DMS153 (cell line): ENCODE measurements at regions not wholly inside any gene's neighbourhood (a gene's known extent, or its start where the extent isn't known, plus 50 kb on each side); places are given as distances from the start of the nearest gene placed in this dataset.

Experiments used
- DNase-seq: peaks from one replicate; lab custom pipeline; 2025; lab: John Stamatoyannopoulos, UW

DNA sequence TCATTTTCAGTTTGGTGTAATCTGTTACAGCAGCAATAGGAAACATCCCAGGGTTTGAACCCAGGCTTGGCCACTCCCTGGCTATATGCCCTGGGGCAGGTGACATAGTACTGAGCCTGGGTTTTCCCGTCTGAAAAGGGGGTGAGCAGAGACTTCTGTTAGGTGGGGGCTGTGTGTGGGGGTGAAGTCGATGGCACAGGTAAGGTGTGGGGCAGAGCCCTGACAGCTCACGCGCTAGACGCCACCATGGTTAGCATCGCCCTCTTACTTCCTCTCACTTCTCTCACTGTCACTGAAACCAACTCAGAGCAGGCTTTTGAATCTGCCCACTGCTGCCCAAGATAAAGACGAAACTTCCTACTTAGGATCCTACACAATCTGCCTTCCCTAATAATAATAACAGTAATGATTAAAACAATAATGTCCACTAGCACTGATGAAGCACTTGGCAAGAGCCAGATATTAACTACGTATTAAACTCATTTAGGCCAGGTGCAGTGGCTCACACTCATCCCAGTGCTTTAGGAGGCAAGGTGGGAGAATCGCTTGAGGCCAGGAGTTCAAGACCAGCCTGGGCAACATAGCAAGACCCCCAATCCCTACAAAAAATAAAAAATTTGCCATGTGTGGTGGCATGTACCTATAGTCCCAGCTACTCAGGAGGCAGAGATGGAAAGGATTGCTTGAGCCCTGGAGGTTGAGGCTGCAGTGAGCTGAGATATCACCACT is 117.9 kb upstream of the PTPN1 start:
- DNase-seq: no peak

DNA sequence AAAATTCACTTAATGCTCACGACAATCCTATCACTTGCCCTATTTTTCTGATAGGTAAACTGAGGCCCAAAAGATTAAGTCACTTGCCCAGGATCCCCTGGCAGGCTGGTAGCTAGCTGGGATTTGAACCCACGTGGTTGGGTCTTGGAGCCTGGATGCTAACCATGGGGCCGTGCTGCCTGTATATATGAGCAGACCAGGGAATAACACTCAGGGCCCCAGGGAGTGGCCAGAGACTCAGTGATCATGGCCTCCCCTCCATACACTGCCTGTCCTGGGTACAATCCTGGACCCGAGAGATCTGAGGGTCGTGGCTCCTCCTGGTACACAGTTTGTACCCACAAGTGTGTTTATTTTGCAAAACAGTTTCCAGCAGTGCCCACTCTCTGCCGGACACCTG is 116.9 kb upstream of the PTPN1 start:
- DNase-seq: no peak

DNA sequence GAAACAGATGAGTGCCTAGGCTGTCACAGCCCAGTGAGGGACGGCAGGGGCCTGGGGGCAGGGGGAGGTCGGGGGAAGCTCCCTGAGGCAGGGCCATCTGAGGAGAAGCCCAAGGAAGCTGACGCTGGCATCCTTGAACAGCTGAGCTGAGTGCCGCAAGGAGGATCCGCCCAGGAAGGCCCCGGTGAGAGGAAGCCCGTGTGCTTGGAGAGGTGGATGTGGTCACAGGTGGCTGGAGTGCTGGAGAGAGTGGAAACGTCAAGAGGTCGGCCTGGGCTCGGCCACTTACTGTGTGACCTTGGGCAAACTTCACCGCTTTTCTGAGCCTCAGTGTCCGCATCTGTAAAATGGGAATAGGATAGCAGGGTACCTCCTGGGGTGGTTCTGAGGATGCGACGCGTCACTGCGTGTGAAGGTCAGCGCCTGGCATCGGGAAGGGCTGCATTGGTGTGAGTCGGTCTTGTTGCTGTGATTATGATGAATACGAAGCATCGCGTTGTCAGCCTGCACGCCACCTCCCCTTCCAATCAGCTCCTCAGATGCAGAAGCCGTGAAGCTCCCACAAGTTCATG is 116.1 kb upstream of the PTPN1 start:
- DNase-seq: no peak

DNA sequence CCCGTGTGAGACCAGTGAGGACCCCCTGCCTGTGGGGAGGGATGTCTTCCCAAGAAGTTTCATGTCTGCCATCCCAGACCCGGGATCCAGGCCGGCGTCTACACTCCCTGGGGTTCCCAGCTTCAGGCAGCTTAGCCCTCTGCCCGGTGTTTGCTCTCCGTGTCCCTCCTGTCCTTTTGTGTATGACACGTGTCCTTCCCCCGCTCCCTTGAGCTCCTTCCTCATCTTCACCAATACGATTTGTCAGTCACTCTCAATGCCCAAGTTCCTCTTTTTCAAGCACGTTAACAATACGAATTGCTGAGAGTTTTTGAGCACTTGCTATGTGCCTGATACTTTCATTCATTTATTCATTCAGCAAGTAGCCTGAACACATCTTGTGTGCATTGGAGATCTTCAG is 115.6 kb upstream of the PTPN1 start:
- DNase-seq: no peak

DNA sequence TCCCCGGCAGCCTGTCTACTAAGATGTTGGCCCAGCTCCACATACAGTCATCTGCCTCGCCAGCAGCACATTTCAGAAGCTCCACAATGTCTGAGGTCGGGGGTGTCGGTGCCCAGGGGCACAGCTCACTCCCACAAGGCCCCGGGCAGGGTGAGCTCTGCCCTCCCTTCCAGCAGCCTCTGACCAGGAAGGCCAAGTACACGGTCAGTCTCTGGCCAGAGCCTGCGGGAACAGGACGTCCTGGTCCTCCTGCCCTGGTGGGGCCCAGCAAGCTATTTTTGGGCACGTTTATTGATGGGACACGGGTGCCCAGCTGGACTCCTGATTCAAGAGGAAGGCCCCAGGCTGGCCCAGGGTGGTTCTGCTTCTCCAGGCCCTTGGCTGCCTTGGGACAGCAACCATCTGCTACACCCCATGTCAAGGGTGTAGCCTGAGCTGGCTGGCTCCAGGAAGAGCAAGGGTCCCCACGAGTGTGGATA is 114.9 kb upstream of the PTPN1 start:
- no peak for DNase-seq

DNA sequence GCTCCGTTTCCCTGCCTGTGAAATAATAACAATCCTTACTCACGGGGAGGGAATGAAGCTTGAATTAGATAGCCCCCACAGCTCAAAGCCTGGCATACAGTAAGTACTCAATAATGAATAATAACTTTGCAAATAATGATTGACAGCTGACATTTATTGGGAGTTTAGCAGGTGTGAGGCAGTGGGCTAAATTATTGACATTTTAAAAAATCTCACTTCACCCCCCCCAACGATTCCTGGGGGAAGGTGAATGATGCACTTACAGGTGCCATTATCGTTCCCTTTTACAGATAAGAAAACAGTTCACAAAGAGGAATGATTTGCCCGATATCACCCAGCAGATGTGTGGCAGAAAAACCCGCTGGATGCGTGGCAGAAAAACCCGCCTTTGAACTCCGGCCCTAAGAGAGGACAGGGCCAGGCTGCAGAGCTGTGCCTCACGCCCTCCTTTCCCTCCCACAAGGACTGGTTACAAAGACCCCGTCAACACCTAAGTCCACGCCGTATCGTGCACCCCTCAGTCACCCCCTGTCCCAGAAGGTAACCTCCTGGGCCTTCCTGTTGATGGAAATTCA is 114.2 kb upstream of the PTPN1 start:
- no peak for DNase-seq

DNA sequence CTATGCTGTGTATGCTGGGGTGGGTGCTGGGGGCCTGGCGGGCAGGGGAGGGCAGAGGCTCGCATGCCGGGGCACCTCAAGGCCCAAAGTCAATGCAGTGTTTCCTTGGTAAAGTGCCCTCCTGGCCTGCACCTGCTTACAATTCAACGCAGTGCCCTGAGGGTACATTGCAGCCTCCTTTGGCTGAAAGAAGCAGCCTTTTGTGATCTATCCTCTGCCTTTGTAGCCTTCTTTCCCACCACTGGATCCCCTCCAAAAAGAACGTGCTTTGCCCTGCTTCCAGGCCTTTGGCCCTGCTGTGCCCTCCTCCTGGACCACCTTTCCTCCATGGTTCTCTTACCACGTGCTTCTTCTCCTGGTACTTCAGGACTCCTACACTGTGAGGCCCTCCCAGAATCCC is 113.6 kb upstream of the PTPN1 start:
- DNase-seq: no peak

DNA sequence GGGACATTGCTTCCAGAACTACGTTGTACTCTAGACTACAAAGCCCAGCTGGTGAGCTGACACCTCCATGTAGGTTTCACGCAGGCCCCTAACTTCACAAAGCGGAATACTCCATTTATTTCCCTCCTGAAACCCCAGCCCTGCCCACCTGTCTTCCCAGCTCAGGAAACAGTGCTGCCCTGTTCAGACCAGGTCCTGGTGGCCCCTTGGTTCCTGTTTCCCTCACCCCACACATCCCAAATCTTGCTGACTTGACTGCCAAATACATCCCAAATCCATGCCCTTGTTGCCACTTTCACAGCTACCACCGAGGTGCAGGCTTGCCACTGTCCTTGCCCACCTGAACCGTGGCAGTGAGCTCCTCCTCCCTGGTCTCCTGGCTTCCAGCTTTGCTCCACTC is 113.1 kb upstream of the PTPN1 start:
- no peak for DNase-seq

DNA sequence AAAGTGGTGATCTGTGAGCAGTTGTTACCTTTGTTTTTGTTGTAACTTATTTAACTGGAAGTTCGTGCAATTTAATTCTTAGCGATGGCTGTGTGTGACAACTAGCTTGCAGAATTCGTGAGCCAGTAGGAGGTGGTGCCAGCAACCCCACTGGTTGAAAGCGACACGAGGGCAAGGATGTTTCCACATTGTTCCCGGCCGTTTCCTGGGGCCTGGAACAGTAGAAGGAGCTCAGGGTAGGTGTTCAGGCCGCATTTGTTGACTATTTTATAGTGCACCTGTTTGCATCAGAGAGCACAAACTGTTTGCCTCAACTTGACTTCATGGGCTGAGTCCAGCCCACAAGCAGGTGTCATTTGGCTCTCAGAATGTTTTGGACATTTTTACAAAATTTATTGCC is 112.1 kb upstream of the PTPN1 start:
- DNase-seq: no peak

DNA sequence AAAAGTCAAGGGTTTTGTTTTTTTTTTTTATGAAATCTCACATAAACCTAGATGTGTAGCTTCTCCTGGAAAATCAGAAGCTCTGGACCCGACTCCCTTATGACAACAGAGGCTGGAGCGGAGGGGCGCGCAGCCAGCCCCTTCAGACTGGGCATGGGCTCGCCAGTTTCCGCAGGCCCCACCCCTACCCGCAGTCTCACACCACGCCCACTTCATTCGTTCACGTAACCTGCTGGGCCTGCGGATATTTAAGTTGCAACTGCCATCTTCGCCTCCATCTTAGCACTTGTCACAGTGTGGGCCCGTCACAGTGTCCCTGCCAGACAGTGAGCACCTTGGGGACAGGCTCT is 111.7 kb upstream of the PTPN1 start:
- no peak for DNase-seq

DNA sequence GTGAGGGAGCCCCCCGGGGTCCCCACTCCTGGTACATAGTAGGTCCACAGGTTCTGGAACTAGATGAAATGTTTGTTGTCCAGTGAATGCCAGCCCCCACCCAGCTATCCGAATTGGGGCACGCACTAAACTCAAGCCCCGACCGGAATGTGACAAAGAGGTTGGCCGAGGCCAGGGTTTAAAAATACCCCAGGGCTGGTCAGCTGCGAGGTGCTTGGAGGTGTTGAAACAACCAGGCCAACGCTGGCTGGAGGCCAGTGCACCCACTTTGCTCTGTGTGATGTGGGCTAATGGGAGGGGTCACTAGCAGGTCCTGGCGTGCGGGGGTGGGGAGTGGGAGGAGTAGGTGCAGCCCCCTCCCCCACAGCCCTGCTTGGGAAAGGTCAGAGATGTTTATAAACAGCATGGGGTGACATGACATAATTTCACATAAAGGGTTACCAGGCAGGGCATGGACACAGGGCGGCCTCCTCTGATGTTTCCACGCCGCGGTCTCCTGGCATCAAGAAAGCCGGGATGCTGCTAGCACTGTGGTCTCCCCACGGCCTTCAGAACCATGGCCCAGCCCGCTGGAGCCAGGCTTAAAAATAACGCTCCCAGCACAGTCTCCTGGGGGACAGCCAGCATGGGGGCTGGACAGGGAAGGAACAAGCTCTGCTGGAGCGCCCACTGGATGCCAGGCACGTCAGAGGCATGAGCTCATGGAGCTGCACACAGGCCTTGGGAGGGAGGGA is 111.2 kb upstream of the PTPN1 start:
- DNase-seq: no peak

DNA sequence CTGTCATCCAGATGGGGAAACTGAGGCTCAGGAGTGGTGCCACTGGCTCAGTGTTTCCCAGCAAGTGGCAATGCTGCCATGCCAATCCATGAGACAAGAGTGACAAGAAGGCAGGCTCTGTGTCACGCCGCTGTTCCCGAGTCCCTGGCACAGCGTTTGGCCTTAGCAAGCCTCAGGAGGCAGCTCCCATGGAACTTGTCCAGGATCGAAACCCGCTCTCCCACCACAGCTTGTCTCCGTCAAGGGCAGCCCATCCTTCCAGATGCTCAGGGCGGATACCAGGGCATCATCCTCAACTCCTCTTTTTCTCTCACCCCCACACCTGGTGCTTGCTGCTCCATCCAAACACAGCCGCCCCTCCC is 110.6 kb upstream of the PTPN1 start:
- no peak for DNase-seq

DNA sequence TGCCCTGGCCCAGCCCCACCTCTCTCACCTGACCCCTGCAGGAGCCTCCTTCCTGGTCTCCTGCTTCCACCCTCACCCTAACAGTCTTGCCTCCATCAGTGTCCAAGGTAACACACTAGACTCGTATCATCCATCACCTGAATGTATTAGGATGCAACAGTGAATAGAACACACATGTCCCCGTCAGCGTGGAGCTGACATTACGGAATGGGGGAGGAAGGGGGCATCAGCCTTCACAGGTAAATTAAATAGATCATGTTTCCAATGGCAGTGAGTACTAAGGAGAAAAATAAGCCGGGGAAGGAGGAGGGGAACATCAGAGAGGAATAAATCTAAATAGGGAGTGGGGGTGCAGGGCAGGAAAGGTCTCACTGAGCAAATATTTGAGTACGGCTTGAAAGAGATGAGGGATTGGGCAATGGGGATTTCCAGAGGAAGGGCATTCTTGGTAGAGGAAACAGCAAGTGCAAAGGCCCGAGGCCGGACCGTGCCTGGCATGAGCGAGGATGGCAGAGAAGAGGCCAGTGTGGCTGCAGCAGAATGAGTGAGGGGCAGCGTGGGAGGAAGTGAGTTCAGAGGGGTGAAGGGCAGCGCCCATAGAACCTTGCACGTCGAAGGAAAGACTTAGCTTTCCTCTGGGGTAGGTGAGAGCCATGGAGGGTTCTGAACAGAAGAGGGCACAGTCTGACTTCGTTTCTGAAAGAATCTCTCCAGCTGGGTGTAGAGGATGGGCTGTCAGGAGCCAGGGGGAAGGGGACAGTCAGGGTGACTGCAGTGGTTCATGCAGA is 110.1 kb upstream of the PTPN1 start:
- peak; percentile 51 for DNase-seq

DNA sequence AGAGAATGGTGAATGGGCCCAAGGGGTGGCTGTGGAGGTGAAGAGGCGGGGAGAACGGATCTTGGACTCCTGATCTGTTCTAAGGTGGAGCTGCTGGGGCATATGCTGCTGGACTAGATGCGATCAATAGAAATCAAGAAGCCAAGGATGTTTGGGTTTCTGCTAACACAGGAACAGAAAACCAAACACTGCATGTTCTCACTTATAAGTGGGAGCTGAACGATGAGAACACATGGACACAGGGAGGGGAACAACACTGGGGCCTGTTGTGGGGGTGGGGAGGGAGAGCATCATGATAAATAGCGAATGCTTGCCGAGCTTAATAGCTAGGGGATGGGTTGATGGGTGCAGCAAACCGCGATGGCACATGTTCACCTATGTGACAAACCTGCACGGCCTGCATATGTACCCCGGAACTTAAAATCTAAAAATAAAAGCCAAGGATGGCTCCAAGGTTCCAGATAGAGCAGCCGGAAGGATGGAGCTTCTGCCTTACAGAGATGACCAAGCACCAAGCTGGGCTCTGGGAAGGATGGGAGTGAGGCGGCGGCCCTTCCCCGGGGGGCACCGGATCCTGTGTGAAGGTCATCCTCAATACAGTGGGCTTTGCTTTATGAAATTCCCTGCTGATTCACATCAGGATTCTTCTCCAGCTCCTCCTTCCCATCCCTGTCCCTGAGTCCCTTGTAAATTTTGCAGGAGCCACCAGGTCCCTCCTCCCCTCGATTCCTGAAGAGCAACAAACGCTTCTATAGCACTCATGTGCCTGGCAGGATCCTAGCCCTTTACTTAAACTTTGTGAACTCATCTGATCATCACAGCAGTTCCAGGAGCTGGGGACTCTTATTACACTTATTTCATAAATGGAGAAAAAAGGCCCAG is 109.2 kb upstream of the PTPN1 start:
- DNase-seq: no peak

DNA sequence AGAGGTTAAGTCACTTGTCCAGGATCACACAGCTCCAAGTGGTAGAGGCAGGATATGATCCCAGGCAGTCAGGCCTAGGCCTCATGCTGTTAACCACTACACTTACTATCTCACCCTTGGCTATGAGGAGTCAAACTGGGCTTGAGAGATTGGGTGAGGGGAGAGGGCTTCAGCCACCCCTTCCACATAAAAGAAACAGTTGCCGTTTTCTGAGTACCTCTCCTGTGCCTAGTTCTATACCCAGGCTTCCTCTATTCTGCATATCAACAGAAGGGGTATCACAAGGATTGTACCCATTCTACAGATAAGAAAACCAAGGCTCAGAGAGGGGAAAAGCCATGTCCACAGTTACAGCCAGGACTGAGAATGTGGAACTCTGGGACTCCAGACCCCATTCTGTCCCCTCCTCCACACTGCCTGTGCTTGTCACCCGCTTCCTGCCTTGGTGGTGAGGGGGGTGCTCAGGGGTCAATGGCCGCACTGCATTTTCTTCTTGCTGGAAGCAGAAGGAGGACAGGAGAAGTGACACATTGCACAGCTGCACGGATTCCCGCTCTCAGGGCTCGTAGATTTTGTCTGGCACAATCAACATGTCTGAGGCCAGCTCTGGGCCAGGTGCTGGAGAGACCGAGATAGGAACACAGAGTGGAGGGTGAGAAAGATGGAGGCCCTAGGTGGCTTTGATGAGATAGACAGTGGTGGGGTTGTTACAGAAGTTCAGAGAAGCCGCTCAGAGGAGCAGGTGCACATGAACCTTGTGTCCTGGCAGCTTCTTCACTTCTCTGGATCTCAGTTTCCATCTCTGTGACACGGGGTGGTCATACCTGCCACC is 108.4 kb upstream of the PTPN1 start:
- DNase-seq: no peak

DNA sequence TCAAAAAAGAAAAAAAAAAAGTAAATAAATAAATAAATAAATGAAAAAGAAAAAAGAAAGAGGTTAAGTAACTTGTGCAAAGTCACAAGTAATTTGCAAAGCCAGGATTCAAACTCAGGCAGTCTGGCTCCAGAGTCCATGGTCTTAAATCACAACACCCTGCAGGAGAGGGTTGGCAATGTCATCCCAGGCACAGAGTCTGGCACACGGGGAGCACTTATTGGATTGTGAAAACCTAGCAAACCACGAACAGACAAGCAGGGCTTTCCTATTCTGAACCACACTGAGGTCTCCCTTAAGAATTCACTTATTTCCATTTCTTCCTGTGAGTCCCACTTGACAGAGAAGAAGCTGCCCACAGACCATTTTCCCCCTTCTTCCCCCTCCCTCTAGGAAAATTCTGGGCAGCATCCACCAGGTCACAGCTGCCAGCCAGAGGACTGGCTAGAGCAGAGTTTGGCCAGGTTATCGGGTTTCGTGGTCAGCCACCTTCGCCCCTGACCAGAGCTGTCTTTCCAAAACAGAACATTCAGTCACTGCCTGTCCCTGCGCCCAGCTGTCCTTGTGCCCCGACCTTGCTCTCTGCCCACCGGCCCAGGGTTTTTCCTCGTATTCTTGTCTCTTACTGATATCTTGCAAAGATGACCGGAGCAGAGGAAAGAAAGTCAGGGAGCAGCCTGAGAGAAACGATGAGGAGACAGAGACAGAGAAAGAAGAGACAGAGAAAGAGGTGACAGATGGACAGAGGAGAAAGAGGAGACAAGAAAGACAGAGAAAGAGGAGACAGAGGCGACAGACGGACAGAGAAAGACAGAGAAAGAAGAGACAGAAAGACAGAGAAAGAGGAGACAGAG is 106.4 kb upstream of the PTPN1 start:
- no peak for DNase-seq

DNA sequence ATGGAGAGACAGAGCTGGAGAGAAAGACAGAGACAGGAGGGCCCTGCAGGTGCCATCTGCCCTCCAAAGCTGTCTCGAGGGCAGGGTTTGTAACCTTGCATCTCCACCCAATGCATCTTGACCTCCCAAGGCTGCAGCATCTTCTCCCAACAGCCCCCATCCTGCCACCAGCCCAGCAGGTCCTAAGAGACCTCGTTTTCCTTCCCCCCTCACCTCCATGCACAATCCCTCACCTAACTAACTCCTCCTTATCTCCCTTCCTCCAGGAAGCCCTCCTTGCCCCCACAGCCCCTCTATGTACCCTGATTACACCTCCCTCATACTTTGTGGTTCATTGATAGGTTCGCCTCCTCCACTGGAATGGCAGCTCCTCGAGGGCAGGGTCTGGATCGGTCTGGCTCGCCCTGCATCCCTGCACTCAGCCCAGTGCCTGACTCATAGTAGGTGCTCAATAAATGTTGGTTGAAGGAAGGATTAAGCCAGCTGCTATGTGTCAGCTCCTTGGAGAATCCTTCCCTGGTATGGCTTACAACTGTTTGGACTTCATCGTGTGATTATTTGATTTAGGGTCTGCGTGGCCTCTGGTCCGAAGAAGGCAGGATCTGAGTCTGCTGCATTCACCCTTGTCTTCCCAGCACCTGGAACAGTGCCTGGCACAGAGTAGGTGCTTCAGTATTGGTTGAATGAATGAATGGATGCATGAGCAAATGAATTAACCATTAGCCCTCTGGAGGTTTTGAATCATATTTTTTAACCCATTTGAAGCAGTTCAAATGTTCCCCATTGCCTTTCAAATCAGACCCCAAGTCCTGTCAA is 105.6 kb upstream of the PTPN1 start:
- DNase-seq: no peak

DNA sequence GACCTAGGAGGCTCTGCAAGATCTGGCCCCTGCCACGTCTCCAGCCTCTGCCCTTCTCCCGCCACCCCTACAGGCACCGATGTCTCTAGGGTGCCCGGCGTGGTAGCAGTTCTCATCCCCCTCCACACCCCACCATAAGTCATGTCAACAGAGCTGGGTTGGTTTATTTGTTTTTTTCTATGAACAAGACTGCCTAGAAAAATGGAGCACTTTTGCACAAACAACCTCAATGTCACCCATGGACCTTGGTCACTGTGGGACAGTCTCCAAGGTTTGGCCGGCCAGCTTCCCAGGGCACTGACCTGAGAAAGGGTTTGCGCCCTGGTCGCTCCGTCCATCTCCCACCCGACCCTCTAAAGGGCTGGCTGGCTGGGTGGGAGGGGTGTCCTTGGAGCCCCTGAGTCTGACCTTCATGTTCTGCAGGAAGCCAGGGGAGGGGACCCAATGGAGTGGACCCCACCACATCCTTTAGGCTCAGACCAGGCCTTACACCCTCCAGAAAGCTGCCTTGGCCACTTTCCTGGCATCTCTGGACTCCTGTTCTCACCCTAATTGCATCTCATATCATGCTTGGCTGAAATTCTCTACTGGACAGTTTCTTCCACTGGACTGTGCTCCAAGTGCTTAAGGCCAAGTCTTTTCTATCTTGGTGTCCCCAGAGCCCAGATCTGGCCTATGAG is 104.8 kb upstream of the PTPN1 start:
- no peak for DNase-seq
